Choroid plexus epithelial cell (primary cell): ENCODE measurements at regions not wholly inside any gene's neighbourhood (a gene's known extent, or its start where the extent isn't known, plus 50 kb on each side); places are given as distances from the start of the nearest gene placed in this dataset.

Experiments used
- DNase-seq: peaks from one replicate; pipeline ENCODE4 v3.0.0-alpha.2; 2010; ENCODE audit warnings: low read depth
- H3K4me3 ChIP-seq: 2 replicates; pipeline ENCODE4 v1.5.1; 2011; ENCODE audit warnings: low read depth, mild to moderate bottlenecking, control low read depth, low read length, moderate library complexity
- TF ChIP-seq, protein P1 (sequence below): conservative IDR thresholded peaks from 2 replicates; pipeline ENCODE4 v1.5.1; 2011; ENCODE audit warnings: low read depth, mild to moderate bottlenecking, control low read depth, inconsistent platforms, low read length, moderate library complexity

DNA sequence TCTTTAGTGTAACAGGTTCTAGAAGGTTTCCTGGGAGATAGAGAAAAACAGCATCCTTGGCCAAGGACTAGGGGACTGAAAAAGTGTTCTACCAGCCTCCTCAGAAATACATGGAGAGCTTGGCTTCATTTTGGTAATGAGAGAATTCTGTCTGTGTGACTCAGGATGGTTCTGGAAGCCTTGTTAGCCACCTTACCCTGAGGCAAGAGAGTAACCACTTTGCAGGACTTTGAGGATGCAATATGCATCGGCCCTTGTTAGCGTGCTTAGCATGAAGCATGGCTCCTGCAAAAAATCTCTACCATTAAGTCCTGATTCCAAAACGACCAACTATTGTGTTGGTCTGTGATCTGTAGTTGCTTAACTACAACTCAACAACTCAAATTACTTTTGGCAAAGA lies 79.8 kb downstream of the C1QL2 start:
- TF ChIP-seq, protein P1, sequence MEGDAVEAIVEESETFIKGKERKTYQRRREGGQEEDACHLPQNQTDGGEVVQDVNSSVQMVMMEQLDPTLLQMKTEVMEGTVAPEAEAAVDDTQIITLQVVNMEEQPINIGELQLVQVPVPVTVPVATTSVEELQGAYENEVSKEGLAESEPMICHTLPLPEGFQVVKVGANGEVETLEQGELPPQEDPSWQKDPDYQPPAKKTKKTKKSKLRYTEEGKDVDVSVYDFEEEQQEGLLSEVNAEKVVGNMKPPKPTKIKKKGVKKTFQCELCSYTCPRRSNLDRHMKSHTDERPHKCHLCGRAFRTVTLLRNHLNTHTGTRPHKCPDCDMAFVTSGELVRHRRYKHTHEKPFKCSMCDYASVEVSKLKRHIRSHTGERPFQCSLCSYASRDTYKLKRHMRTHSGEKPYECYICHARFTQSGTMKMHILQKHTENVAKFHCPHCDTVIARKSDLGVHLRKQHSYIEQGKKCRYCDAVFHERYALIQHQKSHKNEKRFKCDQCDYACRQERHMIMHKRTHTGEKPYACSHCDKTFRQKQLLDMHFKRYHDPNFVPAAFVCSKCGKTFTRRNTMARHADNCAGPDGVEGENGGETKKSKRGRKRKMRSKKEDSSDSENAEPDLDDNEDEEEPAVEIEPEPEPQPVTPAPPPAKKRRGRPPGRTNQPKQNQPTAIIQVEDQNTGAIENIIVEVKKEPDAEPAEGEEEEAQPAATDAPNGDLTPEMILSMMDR, result no peak
- DNase-seq, result no peak
- H3K4me3 ChIP-seq, result no peak overlapping the region

DNA sequence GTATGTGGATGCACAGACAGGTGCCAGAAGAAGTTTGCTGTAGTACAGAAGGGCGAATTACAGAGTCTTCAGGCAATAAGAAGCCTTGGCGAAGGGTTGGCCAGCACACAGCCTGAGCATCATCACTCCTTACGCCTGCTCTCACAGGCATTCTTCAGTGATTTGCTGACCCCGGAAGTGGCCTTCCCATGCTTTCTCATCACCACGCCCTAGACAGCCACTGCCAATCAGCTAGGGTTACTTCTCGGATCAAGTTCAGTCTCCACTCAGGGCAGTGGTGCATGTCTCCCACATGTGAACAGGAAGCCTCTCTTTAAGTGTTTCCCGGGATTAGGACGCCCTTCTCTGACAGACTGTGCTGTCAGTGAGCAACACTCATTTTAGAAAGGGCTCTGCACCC lies 81.8 kb downstream of the C1QL2 start:
- TF ChIP-seq, protein P1, result no peak
- no peak for DNase-seq
- H3K4me3 ChIP-seq, result no peak overlapping the region

DNA sequence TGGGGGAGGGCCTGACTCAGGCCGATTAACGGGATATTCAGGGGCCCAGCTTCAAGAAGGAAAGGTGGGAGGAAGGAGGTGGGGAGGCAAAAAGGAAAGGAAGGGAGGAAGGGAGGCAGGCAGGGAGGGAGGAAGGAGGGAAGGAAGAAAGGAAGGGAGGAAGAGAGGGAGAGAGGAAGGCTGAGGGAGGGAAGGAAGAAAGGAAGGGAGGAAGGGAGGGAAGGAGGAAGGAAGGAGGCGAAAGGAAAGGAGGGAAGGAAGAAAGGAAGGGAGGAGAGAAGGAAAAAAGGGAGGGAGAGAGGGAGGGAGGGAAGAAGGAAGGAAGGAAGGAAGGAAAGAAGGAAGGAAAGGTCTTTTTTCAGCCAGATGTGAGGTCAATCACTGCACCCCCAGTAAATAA lies 85.3 kb downstream of the C1QL2 start:
- TF ChIP-seq, protein P1, result no peak
- no peak overlapping the region for H3K4me3 ChIP-seq
- DNase-seq, result no peak

DNA sequence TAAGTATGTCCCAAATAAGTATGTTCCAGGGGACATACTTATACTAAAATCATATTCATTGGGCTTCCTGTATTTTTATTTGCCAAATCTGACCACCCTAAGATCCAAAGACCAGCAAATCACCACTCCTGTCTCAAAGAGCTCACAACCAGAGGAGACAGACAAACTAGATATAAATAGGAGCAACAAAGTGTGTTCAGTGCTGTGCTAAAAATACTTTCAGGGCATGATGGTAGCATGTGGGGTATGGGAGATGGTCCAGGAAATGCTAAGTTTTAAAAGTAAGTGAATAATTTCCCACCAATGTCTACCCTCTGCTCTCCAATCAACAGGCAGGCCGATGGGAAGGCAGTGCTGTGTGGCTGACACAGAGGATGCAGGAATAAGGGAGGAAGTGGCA lies 87.1 kb downstream of the C1QL2 start:
- DNase-seq, result no peak
- TF ChIP-seq, protein P1, result no peak
- H3K4me3 ChIP-seq, result no peak overlapping the region

DNA sequence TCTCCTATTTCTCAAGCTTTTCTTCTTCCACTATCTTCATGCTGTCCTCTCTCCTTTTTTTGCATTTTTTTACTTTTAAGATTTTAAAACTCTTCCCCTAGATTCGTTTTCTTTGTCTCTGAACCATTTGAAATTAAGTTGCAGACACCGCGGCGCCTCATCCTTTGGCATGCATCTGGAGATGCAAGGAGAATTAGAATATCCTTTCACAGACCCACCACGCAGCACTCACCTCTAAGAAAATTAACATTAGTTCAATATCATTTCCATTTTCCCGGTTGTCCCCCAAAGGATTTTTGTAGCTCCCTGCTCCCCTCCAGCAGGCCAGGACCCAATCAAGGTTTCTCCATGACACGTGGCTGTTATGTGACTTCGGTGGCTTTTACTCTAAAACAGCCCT lies 88.8 kb downstream of the C1QL2 start:
- H3K4me3 ChIP-seq, result no peak overlapping the region
- no peak for DNase-seq
- TF ChIP-seq, protein P1, result no peak

DNA sequence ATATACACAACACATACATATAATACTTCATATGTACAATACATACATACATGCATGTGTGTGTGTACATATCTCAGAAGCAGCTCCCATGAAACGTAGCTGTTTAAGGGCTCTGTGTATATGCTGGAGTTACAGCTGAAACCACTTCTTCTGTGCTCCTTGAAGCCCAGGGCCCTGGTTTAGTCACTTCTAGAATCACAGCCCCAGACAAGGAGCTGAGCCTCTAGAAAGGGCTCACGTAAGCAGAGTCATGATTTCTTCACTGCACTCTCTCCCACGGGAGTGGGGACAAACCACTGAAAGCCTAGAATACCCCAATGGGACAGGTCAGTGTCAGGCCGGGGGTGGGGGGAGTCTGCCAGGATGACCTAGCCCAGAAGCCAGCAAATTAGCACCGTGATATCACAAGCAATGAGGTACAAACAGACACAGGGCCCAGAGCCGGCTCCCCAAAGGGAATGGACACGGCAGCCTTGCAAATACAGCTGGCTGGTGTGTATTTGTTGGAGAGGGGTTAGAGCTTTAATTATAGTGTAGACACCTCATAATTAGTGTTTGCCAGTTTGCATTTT lies 90.3 kb downstream of the C1QL2 start:
- no peak overlapping the region for H3K4me3 ChIP-seq
- DNase-seq, result no peak
- TF ChIP-seq, protein P1, result no peak

DNA sequence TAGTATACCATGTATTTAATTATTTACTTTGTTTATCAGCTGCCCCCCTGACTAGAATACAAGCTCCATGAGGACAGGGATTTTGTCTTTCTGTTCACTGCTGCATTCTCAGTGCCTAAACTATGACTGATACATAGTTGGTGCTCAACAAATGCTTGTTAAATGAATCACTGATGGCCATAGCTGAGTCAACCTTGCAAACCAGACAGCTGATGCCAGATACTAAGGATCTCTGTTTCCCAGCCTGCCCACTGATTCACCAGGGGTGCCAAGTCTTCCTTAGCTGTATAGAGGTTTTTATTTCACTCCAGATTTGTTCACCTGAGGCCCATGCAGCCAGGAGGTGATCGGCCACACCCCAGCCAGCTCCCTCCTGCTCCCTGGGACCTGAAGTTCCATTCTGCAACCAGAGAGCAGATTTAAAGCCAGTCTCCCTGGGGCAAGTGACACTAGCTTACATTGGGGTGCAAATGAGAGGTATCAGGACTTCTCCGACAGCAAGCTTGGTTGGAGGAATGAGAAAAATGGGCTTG lies 92.2 kb downstream of the C1QL2 start:
- TF ChIP-seq, protein P1, result no peak
- H3K4me3 ChIP-seq, result no peak overlapping the region
- no peak for DNase-seq
